ENCODE measurements at regions not wholly inside any gene's neighbourhood (a gene's known extent, or its start where the extent isn't known, plus 50 kb on each side); places are given as distances from the start of the nearest gene placed in this dataset.

DNA sequence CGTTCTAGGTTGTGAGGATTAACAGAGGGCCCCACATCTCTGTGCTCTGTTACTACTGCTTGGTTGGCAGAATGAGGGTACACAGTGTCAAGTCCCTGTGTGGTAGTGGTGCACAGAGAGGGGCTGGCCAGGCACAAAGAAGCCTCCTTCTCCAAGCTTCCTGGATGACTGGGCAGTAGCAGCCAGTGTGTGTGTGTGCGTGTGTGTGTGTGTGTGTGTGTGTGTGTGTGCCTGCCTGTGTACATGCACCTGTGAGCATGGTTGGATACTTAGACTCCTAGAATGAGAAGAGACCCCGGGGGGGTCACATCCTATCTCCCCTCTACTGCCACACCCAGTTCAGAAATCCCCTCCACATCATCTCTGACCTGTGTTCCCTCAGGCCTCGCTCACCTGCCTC lies 146.7 kb upstream of the UNC5B start:
- DNase-seq (ENCODE audit: low read depth, low spot score) (no peak), ATAC-seq (no peak)
- ChIA-PET CTCF (no interaction called here), RAD21 (ENCODE audit: low non-redundant PET in 1 of 2, low total read pairs in 2 of 2, uncharacterized antibody in 2 of 2, unreplicated experiment in 2 of 2) (no interaction called here), POLR2A (no interaction called here)
- intact Hi-C loops (cut with micrococcal nuclease) = no loop called here
- H2AFZ ChIP-seq (ENCODE audit: low read depth, low read length, poor library complexity, severe bottlenecking) = no peak overlapping the region
- no peaks in the 10 kb centered on the region for H3K79me2 ChIP-seq (ENCODE audit: insufficient read depth, low read length)
- H3K27ac ChIP-seq (ENCODE audit: low read depth, low read length) = no peak overlapping the region
- TF ChIP-seq REST (IDR thresholded peaks at IDR 0.05; ENCODE audit: low read depth) (no peak), YY1 (IDR thresholded peaks at IDR 0.05; ENCODE audit: extremely low read depth, insufficient replicate concordance, low read depth, low read length) (no peak), EGR1 (IDR thresholded peaks at IDR 0.05; ENCODE audit: low read depth) (no peak), JUND (IDR thresholded peaks at IDR 0.05) (no peak), SRF (IDR thresholded peaks at IDR 0.05; ENCODE audit: low read depth) (no peak), POLR2AphosphoS5 (IDR thresholded peaks at IDR 0.05; ENCODE audit: low read depth, low read length) (no peak), ZFX (IDR thresholded peaks at IDR 0.05) (no peak), CBX3 (IDR thresholded peaks at IDR 0.05; ENCODE audit: low read depth) (no peak), EZH2 (IDR thresholded peaks at IDR 0.05) (no peak), SIN3A (IDR thresholded peaks at IDR 0.05; ENCODE audit: low read depth) (no peak), TCF7L2 (IDR thresholded peaks at IDR 0.05; ENCODE audit: borderline replicate concordance, extremely low read depth, insufficient read depth, insufficient read length) (no peak), SP1 (IDR thresholded peaks at IDR 0.05; ENCODE audit: low read depth) (no peak), FOSL1 (IDR thresholded peaks at IDR 0.05; ENCODE audit: low read depth) (no peak), EZH2phosphoT487 (IDR thresholded peaks at IDR 0.05; ENCODE audit: borderline replicate concordance) (no peak), MAX (IDR thresholded peaks at IDR 0.05) (no peak)
- no TSS peak for BruUV-seq (replicated peaks)
- peaks cover 0 to 9% of the 10 kb centered on the region in 2 experiments; a peak in 2 of 4 replicates for H3K4me1 ChIP-seq (ENCODE audit: control insufficient read depth in 1 of 2, insufficient read depth in 2 of 2, low read length in 2 of 2)
- no peaks in the 10 kb centered on the region for H3K27me3 ChIP-seq (ENCODE audit: insufficient read depth, low read length)
- no peaks in the 10 kb centered on the region for H3K36me3 ChIP-seq (ENCODE audit: control insufficient read depth in 1 of 2, insufficient read depth in 2 of 2, low read length in 2 of 2)
- H4K20me1 ChIP-seq (ENCODE audit: insufficient read depth) = no peaks in the 10 kb centered on the region
- H3K9me2 ChIP-seq (ENCODE audit: insufficient read depth) = no peaks in the 10 kb centered on the region
- H3K4me2 ChIP-seq (ENCODE audit: low read length) = no peak overlapping the region
- H3K9me3 ChIP-seq (ENCODE audit: control insufficient read depth in 1 of 2, insufficient read depth in 1 of 2, low read depth in 1 of 2, low read length in 2 of 2) = no peaks in the 10 kb centered on the region
- H3K4me3 ChIP-seq (replicated peaks in 1 of 2; ENCODE audit: low read depth in 1 of 2, low read length in 2 of 2) = no peak overlapping the region
- H3K9ac ChIP-seq (ENCODE audit: low read length) = no peak overlapping the region

Measured in HCT116 (cell line).